ENCODE measurements at regions not wholly inside any gene's neighbourhood (a gene's known extent, or its start where the extent isn't known, plus 50 kb on each side); places are given as distances from the start of the nearest gene placed in this dataset.

GRCh38 chr2:104658144-104658835 lies 195.6 kb upstream of the POU3F3 start:
- no peak for TF ChIP-seq CTCF (IDR thresholded peaks at IDR 0.05)
- no peak for TF ChIP-seq EZH2 (IDR thresholded peaks at IDR 0.05)

All from neural progenitor cell (in vitro differentiated cells).